HT-29 (cell line): ENCODE measurements at regions not wholly inside any gene's neighbourhood (a gene's known extent, or its start where the extent isn't known, plus 50 kb on each side); places are given as distances from the start of the nearest gene placed in this dataset.
"Not testable (repeated sequence)": the region's sequence is repeated elsewhere in the genome, so short reads cannot be mapped to it uniquely, and the experiment has no call there.

Experiments used
- DNase-seq: peaks from one replicate; pipeline ENCODE4 v3.0.0-alpha.2; 2015; ENCODE audit warnings: low spot score

- no peak for DNase-seq
Observed at GRCh38 chr5:166916021-166916420, 1375.4 kb upstream of the WWC1 start.

- DNase-seq, result no peak
Observed at GRCh38 chr5:166926138-166926537, 1365.3 kb upstream of the WWC1 start.

DNA sequence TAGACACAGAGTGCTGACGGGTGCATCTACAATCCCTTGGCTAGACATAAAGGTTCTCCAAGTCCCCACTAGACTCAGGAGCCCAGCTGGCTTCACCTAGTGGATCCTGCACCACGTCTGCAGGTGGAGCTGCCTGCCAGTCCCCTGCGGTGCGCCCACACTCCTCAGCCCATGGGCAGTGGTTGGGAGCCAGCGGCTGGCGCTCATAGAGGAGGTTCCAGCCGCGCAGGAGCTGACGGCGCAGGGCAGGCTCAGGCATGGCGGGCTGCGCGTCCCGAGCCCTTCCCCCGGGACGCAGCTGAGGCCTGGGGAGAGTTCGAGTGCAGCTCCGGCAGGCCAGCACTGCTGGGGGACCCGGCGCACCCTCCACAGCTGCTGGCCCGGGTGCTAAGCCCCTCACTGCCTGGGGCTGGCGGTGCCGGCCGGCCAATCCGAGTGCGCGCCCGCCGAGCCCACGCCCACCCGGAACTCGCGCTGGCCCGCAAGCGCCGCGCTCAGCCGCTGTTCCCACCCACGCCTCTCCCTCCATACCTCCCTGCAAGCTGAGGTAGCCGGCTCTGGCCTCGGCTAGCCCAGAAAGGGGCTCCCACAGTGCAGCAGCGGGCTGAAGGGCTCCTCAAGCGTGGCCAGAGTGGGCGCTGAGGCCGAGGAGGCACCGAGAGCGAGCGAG lies 1364.5 kb upstream of the WWC1 start:
- DNase-seq, result not testable (repeated sequence)

DNA sequence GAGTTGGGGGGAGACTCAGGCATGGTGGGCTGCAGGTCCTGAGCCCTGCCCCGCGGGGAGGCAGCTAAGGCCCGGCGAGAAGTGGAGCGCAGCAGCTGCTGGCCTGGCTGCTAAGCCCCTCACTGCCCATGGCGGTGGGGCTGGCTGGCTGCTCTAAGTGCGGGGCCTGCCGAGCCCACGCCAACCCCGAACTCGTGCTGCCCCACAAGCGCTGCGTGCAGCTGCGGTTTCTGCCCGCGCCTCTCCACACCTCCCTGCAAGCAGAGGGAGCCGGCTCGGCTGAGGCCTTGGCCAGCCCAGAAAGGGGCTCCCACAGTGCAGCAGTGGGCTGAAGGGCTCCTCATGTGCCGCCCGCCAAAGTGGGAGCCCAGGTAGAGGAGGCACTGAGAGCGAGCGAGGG lies 1355.1 kb upstream of the WWC1 start:
- DNase-seq, result no peak

DNA sequence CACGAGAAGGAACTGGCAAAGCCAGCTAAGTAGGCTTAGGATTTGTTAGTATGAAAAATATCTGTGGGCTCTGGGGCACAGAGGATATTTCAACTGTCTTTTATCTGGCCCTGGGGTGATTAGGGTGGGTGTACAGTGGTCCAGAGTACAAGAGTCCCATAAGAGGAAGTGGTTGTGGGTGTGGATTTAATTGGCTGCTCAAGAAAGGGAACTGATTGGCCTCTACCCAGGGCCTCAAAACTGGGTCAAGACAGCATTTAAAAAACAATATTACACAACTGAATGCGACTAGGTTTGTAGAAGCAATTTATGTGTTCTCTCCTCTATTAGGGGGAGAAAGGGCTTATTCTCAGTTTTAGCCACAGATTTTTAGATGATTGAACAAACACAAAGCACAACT lies 1353.4 kb upstream of the WWC1 start:
- DNase-seq, result no peak

DNA sequence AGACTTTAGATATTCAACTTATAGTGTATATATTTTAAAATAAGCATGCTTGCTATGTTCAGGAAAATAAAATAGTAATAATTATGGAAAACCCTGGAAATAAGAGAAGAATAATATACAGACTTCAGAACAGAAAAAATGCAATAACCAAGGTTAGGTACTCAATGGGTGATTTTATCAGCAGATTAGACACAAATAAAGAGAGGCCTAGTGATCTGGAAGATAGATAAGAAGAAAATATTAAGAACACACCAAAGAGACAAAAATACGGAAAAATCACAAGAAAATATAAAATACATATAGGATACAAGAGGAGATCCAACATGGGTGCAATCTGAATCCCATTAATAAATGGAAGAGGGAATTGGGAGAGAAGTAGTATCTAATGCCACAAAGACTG lies 1348.5 kb upstream of the WWC1 start:
- DNase-seq, result no peak

- DNase-seq, result no peak
Observed at GRCh38 chr5:166947045-166947444, 1344.4 kb upstream of the WWC1 start.

DNA sequence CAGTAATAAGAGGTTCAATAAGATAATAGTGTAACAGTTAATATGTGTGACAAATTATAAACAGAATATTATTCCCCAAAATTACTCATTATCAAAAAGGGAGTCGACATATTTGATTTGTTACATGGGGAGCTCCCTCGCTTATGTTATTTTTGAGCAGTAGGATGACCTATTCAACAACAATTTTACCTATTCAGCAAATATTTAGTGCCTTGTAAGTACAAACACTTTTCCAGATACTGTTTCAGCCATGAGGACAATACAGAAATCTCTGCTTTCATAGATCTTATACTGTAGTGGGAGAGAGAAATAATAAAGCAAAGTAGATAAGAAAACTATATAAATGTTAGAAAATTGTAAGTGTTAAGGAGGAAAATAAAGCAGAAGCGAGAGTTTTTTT lies 1342.8 kb upstream of the WWC1 start:
- no peak for DNase-seq

DNA sequence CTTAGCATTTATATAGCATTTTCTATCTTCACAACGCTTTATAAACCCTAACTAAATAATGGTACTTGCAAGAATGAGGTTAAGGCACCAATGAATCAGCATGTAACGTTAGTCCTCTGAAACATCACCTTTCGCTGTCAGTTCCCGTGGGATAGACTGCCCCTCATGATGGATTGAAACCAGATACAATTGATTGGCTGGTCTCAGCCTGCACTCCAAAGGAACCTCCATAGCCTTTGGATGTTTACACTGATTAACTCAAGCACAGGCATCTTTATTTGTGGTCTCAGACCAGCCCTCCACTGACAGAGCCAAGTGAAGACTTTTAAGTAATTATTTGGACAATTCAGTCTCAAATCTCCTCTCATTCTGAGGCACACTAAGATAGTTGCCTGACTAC lies 1339.4 kb upstream of the WWC1 start:
- DNase-seq, result no peak

GRCh38 chr5:166957782-166958181 lies 1333.7 kb upstream of the WWC1 start:
- DNase-seq, result no peak

GRCh38 chr5:166959766-166960165 lies 1331.7 kb upstream of the WWC1 start:
- no peak for DNase-seq

- peak; percentile 36 for DNase-seq
Observed at GRCh38 chr5:166961028-166961427, 1330.4 kb upstream of the WWC1 start.

- DNase-seq, result no peak
Observed at GRCh38 chr5:166961913-166962312, 1329.5 kb upstream of the WWC1 start.

DNA sequence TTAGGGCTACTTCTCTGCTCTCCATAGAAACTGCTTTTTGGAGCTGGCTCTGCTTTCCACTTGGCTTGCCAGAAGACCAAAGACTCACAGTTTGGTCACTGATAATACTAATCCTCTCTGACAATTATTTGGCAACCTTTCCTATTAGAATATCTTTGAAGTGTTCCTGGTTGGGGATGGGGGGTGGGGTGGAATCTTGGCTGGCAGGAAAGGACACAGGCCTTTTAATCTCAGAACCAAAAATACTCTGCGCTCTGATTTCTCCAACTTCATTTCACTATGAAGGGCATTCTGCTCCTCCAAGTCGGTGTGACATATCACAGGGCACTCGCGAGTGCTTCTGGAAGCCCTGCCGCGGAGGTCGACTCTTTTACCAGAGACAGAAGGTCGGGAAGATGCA lies 1329.0 kb upstream of the WWC1 start:
- no peak for DNase-seq

DNA sequence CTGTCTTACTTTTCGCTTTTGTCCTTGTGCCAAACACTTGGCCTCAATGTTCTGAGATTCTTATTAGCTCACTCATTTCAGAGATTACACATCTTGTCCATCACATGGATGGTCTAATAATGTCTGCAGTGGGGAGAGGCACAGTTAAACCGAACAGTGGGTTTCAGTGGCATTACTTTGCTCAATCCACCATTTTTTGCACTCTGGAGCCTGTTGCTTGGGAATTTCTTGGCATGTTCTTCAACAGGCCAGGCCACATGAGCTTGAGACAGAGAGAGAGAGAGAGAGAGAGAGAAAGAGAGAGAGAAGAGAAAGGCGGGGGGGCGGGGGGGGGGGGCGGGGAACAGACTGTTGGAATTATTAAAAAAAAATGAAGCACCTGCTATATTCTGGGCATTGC lies 1327.8 kb upstream of the WWC1 start:
- DNase-seq, result no peak

DNA sequence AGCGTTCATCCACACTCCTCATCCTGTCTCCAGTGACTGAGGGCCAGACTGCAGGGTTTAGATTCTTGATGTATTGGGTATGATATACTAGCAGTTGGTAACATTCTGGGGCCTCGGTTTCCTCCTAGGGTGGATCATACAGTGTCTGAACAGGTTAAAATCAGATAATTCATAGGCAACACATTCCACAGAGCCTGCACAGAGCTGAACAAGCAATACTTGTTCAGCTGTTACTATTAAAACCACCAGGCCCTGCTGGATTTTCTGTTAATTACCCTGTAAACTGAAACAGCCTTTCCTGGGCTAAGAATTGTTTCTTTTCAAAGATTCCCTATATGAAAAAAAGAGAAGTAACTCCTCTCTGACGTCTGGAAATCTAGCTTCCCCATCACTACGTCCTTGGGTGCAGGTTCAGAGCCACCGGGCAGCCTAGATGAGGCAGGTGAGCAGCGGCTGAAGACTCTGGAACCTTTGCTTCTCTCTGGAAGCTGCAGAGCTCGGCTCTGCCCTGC lies 1313.5 kb upstream of the WWC1 start:
- DNase-seq, result no peak

DNA sequence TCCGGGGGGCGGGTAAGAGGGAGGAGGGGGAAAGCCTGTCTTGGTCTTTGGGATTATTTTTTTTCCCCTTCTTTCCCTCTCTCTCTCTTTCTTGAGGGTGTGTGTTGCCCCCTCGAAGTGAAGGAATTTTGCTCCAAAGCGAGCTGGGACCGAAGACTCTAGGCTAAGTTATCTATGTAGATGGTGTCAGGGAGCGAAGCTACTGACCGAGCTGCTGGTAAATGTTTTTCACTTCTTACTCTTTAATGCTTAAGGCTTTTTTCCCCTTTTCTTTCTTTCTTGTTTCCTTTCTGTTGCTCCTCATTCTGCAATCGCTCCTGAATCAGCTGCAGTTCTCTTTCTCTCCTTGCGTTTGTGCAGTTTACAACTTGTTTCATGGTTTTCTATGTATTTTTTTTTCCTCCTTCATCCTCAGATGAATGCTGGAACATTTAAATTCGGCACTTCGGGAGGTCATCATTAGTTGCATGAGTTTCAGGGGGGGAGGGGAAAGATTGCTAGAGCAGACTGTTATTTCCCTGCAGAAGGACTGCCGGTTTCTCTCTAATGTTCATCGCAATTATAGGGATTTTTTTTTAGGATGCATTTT lies 1312.0 kb upstream of the WWC1 start:
- no peak for DNase-seq

GRCh38 chr5:166980666-166981065 lies 1310.8 kb upstream of the WWC1 start:
- no peak for DNase-seq

DNA sequence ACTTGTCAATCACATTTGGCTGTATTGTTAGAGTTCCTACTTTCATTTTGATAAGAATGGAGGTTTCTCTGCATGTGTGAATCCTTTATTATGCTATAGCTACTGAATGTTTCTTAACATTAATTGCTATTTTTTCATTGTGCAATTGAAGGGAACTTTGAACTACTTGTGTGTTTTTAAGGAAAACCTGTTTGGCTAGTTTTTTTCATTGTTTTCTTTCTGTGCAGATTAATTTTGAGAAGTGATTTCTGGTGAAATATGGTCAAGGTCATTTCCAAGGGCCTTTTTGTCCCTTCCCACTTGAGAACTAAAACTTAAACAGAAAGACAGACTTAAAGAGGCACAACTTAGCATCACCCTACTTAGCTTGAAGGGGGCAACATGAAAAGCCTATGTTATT lies 1309.2 kb upstream of the WWC1 start:
- no peak for DNase-seq

GRCh38 chr5:166991601-166992000 lies 1299.8 kb upstream of the WWC1 start:
- DNase-seq, result no peak

GRCh38 chr5:166992108-166992507 lies 1299.3 kb upstream of the WWC1 start:
- DNase-seq, result no peak

DNA sequence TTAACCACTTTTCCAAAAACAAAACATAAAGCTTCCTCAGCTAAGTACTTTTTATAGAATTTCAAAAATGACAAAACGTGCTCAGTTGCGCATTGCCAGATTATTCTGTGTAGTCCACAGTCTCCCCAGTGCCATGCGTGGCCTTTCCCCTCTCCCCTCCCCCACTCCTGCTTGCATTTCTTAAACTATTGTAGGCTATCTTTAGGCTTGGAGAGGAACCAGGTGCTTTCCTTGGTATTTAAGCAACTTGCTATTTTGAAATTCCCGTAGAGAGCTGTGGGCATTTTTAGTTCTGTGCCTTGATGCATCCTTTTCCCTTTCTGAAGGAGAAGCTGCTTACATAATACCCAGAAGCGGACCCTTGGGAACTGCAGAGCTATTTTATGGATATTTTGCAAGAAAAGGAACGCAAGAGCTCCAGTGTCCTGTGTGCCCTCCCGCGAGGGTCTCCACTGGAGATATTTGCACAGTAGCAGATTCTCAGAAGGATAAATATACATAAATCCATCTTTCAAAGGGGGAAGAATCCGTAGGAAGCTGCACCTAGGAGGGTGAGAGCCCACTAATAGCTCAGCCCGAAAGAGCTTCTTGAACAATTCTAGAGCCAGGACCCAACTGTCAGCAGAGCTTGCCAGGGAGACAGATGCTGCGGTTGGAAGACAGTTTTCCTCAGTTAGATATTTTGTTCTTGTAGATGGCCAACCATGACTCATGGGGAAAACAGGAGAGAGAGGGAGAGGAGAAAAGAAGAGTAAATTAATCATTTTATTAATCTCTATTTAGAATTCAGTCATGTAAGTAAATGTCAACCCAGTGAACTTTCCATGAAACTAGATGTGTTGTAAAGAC lies 1298.3 kb upstream of the WWC1 start:
- DNase-seq, result no peak

DNA sequence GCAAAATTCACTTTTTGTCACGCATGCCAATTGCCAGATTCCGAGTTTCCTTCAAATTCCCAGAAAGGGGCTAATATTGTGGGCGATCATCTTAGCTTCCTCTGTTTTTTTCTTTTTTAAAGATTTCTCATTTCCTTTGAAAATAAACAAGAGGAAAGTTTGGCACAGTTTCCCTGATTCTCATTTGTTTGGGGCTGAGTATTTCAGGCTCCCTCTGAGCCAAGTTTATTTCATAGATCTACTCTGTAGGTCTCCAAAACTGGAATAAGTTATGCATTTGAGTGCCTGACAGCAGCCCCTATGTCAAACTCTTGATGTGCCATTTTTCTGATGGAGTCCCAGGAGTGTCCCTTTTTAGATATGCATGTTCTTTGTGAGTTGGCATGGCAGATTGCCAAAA lies 1297.2 kb upstream of the WWC1 start:
- DNase-seq, result no peak
